IPS-18c (cell line): ENCODE measurements at regions not wholly inside any gene's neighbourhood (a gene's known extent, or its start where the extent isn't known, plus 50 kb on each side); places are given as distances from the start of the nearest gene placed in this dataset.

Experiments
- H3K4me3 ChIP-seq: 2 replicates; pipeline ENCODE4 v1.7.0; 2013; ENCODE audit warnings: low read depth, mild to moderate bottlenecking, low read length, moderate library complexity; ENCODE audit not compliant: insufficient read depth
- H3K9me3 ChIP-seq: one replicate; pipeline ENCODE4 v1.6.1; 2013; ENCODE audit warnings: mild to moderate bottlenecking, low read length, moderate library complexity; ENCODE audit not compliant: control insufficient read depth, insufficient read depth

DNA sequence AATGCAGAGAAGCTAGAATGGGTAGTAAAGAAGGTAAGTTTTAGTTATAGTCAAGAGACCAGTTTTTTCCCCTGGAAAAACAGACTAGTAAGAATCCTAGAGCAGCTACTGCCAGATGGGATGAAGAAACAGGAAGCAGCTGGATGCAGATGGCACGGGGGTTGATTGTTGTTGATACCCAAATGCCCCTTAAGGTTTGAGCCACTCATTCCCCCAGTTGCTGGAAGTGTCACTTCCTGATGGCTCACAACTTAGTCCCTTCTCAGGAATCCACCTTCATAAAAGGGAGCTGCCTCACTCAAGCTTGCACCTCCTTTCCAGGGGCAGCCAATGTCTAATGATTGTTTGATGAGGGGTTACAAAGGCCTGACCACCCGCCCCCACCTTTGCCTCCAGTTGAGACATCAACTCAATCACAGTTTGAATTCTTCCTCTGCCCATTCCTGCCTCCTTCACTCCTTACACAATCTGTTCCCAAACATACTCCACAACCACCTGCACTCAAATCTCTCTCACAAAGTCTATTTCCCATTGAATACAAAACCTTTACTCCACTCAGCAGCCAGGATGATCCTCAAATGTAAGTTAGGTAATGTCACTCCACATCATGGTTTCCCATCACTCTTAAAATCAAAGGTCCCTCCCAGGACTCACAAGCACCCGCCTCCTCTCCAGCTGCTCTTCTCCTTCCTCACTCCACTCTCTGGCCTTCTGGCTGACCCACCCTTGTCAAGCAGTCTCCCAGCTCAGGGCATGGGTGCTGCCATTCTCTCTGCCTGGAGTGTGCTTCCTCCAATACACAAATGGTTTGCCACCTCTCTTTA, 450.1 kb upstream of the THBS1 start:
- no peak overlapping the region for H3K4me3 ChIP-seq
- no peaks in the 10 kb centered on the region for H3K9me3 ChIP-seq

DNA sequence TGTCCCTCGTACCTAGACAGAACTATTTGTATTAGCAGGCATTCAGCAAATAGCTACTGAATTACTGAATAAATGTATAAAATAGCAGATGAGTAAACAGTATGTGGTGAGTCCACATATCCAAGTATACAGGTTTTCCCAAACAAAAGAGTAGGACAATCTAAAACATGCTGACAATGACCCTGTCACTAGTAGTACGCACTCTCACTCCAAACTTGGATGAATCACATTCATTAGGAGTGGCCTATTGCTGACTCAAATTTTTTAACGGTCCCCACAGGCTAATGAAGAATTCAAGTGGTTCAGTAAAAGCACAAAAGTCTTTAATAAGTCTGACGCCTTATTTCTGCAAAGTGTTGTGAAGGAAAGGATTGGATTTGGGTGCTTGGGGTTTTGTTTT, 449.3 kb upstream of the THBS1 start:
- Histone ChIP-seq H3K9me3 (no peaks in the 10 kb centered on the region), H3K4me3 (no peak overlapping the region)

- no peaks in the 10 kb centered on the region for H3K9me3 ChIP-seq
These were observed 448.8 kb upstream of the THBS1 start for GRCh38 chr15:39132070-39132469.

GRCh38 chr15:39132954-39133600, 447.8 kb upstream of the THBS1 start:
- H3K4me3 ChIP-seq, result no peak overlapping the region
- no peaks in the 10 kb centered on the region for H3K9me3 ChIP-seq

More at GRCh38 chr15:39132070-39132469, 448.8 kb upstream of the THBS1 start:
- no peak overlapping the region for H3K4me3 ChIP-seq

GRCh38 chr15:39134282-39134681, 446.6 kb upstream of the THBS1 start:
- no peaks in the 10 kb centered on the region for H3K9me3 ChIP-seq
- H3K4me3 ChIP-seq, result no peak overlapping the region

DNA sequence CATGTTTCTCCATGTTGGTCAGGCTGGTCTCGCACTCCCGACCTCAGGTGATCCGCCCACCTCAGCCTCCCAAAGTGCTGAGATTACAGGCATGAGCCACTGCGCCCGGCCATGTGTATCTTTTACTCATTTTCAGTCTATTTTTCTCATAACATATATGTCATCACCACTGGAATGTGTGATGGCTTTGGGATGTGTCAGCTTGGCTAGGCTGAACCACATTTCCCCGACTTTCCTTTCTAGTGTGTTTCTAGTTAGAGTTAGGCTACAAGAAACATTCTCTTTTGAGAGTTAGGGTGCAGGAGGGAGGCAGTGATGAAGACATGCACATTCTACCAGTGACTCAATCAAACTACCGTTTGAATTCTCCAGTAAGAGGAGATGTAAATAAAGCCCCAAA, 444.9 kb upstream of the THBS1 start:
- Histone ChIP-seq H3K9me3 (no peaks in the 10 kb centered on the region), H3K4me3 (no peak overlapping the region)

DNA sequence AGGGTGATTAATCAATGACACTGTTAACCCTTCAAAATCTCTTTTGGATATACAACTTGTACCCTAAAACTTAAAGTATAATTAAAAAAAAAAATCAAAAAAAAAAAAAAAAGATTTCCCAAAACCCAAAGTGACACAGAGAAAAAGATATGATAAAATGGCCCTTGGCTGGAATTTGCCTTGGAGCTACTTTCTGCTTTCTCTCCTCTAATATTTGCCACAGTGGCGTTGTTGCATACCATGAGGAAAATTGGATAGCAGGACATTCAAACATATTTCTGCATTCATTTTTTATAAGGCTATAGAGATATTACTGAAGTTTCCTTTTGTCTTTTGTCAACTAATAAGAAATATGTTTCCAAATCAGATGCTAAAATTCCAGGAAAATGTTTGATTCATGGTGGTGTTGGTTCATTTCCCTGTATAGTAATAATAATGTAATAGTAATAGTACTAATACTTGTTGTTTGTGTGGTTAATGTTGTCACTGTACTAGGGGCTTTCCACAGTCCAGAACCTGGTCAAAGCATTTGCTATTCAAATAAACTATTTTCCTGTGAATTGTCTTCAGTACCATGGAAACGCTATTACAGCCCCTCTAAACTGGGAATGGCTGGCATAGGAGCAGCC, 441.3 kb upstream of the THBS1 start:
- no peak overlapping the region for H3K4me3 ChIP-seq
- H3K9me3 ChIP-seq, result no peaks in the 10 kb centered on the region

DNA sequence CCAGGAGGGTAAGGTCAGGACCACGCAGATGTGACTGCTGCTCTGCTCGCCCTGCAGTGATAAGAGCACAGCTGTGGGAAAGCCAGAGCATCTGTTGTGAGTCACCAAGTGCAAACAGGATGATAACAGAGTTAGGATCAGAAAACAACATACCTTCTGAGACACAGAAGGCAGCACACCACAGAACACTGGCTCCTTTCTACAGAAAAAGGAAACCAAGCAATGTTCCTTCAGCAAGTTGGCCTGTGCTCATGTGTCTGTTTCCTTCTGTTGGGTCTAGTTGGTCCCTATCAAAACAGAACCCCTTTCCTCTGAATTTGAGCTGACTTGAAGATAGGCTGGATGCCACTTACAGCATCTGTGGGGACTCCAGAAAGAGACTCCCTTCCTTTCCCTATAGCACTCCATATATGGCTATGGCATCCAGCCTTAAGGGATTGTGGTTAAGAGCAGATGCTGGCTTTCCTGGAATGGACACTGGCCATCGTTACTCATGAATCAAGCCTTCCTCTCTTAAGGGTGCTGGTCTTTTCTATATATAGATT, 440.7 kb upstream of the THBS1 start:
- Histone ChIP-seq H3K4me3 (no peak overlapping the region), H3K9me3 (no peaks in the 10 kb centered on the region)

DNA sequence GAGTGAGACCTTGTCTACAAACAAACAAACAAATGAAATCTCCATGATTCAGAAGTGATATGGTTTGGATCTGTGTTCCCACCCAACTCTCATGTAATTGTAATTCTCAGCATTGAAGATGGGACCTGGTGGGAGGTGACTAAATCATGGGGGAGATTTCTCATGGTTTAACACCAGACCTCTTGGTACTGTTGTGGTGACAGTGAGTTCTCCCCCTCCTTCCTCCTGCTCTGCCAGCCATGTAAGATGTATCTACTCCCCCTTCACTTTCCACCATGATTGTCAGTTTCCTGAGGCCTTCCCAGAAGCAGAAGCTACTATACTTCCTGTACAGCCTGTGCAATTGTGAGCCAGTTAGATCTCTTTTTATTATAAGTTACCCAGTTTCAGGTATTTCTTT, 438.4 kb upstream of the THBS1 start:
- H3K4me3 ChIP-seq, result no peak overlapping the region
- H3K9me3 ChIP-seq, result no peaks in the 10 kb centered on the region

- no peaks in the 10 kb centered on the region for H3K9me3 ChIP-seq
These were observed 437.4 kb upstream of the THBS1 start for GRCh38 chr15:39143479-39143878.

GRCh38 chr15:39144051-39144450, 436.8 kb upstream of the THBS1 start:
- no peaks in the 10 kb centered on the region for H3K9me3 ChIP-seq
- H3K4me3 ChIP-seq, result no peak overlapping the region

More at GRCh38 chr15:39143479-39143878, 437.4 kb upstream of the THBS1 start:
- no peak overlapping the region for H3K4me3 ChIP-seq

GRCh38 chr15:39144613-39145499, 436.0 kb upstream of the THBS1 start:
- Histone ChIP-seq H3K9me3 (no peaks in the 10 kb centered on the region), H3K4me3 (no peak overlapping the region)

DNA sequence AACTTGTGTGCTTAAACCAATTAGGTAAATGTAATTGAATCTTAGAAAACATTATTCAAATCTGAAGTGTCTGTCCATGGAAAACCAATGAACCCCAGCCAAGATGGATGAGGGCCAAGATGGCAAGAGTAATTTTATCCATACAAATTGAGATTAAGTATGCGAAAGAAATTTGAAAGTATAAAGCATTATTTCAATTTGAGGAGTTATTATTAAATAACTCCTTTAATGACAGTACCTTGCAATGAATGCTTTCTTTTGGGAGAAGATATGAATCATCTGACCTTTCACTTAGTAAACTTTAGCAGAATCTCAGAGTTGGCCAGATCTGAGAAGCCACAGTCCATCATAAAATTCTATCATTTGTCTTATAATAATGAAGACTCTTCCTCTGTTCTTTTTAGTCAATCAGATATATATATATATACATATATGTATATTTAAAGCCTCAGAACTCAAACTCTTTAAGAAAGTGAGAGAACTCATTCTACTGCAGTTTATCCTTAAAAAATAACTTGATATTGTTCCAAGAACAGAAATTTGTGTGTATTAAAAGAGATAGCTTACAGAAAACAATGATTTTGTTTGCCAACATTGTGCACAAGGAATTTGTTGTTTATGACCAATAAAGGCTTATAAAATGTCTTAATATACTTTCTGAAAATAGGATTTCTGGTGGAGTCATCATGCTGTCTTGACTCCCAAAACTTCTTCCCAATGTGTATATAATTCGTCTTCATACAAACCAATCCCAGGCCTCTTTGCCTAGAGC, 434.8 kb upstream of the THBS1 start:
- no peaks in the 10 kb centered on the region for H3K9me3 ChIP-seq
- no peak overlapping the region for H3K4me3 ChIP-seq

DNA sequence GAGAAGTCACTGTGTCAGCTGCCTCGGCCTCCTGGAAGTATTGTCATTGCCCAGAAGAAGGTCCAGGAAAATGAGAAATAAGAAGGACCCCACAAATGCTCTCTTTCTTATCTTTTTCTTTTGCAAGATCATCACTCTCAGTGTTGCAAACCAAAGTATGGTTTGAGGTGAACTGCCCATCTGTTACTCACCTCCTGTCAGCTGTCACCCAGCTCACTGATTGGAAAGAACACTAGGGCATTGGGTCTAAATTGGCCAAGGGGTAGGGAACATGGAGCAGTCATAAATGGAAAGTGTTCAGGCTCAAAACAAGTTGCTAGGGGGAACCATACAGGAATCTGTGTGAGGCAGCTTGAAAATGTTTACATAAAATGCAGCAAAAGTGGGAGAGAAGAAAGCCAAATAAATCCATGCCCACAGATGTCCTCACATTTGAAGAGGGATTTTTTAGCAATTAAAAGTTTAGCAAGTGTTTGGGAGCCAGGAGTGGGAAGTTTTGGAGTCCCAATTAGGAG, 431.2 kb upstream of the THBS1 start:
- no peaks in the 10 kb centered on the region for H3K9me3 ChIP-seq
- no peak overlapping the region for H3K4me3 ChIP-seq

GRCh38 chr15:39151545-39151944, 429.3 kb upstream of the THBS1 start:
- H3K9me3 ChIP-seq, result no peaks in the 10 kb centered on the region
- H3K4me3 ChIP-seq, result no peak overlapping the region

DNA sequence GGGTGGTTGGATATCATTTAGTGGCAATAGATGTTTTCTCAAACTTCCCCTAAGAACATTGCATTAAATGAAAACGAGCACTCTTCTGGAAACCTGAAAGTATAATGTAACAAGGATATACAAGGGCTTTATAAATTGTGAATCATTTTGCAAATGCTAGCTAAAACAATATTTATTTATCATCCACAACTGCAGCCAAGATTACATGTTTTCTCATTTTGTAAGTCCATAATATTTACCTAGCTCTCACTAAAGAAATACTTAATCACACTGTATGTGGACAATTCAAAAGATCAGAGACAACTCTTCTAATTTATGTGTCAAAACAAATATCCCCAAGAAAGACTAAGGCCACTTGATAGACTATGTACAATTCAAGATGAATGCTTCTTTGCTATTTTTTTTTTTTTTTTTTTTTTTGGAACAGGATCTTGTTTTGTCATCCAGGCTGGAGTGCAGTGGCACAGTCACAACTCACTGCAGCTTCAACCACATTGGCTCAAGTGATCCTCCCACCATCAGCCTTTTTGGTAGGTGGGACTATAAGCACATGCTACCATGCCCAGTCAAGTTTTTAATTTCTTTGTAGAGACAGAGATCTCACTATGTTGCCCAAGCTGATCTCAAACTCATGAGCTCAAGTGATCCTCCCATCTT, 427.7 kb upstream of the THBS1 start:
- H3K9me3 ChIP-seq, result no peaks in the 10 kb centered on the region
- H3K4me3 ChIP-seq, result no peak overlapping the region
